ENCODE measurements at regions not wholly inside any gene's neighbourhood (a gene's known extent, or its start where the extent isn't known, plus 50 kb on each side); places are given as distances from the start of the nearest gene placed in this dataset.
"Not testable (repeated sequence)": the region's sequence is repeated elsewhere in the genome, so short reads cannot be mapped to it uniquely, and the experiment has no call there.

GRCh38 chr15:24145070-24145469, 458.0 kb upstream of the NDN start:
- TF ChIP-seq CTCF (IDR thresholded peaks at IDR 0.05; ENCODE audit: low read depth, low read length); EZH2phosphoT487 (IDR thresholded peaks at IDR 0.05; ENCODE audit: low read depth): not testable (repeated sequence)
